Glomerular visceral epithelial cell (primary cell): ENCODE measurements at regions not wholly inside any gene's neighbourhood (a gene's known extent, or its start where the extent isn't known, plus 50 kb on each side); places are given as distances from the start of the nearest gene placed in this dataset.

Source experiments
- DNase-seq: peaks from one replicate; pipeline ENCODE4 v3.0.0-alpha.2; 2016; ENCODE audit errors: extremely low spot score

GRCh38 chr9:107163370-107163769, 119.7 kb upstream of the RAD23B start:
- DNase-seq = no peak

DNA sequence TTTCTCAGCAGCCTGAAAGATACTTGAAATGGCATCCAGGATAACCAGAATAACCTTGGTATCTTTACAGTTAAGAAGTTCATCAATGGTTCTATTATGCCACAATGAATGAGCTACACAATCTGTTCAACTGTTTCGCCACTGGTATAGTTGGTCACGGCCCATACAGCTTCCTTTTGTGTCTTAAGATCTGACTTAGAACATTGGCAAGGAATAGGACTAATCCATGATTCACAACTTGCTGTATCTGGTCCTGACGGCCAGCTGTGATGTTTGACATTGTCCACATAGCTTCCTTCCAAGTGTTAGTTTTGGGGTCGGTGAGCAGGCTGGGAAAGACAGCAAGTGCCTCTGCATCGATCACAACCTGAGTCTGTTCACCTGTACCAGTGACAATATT, 113.3 kb upstream of the RAD23B start:
- DNase-seq = no peak

DNA sequence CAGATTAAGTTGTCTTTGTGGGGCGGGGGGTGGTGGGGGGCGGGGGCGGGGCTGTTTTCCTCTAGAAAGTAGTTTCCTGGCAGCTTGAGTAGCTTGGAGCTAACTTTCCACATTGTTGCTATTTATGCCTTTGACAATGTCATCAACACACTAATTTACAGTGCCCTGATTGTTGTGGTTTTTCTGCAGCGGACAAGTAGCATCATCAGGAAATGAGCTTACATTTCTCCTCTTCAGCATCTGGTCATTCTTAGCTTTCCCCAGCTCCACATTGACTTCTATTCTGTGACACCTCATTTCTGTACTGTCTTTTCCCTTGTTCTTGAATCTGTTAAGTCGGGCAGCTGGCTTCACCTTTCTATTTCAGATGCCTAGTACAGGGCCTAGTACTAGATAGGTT, 112.3 kb upstream of the RAD23B start:
- DNase-seq = no peak

DNA sequence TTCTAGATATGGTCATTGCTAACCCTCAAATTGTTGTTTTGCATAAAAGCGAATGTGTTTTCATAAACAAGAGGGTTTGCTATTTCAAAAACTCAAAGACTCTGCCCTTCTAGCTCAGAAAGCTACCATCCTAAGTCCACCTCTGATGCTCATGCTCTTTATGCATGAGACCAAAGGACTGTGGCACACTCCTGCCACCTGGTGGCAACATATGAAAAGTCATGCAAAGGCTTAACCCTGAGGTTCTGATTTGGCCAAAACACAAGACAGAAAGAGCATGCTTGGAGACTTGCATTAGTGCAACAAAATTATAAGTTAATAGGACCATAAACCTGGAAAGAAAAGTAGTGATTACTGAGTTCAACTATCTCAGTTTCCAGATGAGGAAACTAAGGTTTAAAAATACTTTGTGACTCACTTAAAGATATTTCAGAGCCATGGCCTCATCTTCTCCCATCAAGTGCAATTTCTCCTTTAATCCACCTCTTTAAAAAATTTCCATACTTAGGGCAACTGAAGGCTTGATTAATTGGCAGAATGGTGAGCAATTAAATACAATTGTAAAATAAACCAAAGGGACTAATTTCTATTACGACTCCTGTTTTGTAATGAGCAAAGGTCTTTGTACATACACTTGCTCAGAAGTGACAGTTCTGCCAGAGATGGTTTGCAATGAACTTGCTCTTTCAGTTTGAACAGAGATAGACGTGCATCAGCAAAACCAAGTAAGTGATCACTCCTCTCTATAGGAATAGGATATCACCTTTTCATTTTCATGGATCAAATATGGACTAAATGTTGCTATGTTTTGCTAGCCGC, 110.7 kb upstream of the RAD23B start:
- peak; percentile 79 for DNase-seq

DNA sequence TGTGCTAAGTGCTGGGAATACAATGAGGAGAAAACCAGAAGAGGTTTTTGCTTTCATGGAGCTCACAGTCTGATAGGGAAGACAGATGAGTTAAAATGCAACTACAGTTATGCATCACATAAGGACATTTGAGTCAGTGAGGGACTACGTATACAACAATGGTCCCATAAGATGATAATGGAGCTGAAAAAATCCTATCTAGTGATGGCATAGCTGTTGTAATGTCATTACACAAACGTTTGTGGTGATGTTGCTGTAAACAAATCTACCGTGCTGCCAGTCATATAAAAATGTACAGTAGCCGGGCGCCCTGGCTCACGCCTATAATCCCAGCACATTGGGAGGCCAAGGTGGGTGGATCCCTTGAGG, 110.1 kb upstream of the RAD23B start:
- no peak for DNase-seq

DNA sequence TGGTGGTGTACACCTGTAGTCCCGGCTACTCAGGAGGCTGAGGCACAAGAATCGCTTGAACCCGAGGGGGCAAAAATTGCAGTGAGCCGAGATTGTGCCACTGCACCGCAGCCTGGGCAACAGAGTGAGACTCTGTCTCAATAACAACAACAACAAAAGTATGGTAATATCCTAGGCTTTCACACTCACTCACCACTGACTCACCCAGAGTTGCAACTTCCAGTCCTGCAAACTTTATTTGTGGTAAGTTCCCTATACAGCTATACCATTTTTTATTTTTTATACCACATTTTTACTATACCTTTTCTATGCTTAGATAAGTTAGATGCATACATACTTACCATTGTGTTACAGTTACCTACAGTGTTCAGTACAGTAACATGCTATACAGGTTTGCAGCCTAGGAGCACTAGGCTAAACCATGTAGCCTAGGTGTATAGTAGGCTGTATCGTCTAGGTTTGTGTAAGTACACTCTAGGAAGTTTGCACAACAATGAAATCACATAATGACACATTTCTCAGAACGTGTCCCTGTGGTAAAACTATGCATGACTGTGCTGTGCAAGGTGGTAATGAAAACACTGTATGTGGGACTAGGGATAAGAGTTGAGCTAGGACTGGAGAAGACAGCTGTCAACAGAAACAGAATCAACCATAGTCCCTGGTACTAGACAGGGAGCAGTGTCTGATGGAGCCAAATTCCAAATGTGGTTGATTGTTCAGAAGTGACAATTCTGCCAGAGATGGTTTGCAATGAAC, 109.5 kb upstream of the RAD23B start:
- no peak for DNase-seq

DNA sequence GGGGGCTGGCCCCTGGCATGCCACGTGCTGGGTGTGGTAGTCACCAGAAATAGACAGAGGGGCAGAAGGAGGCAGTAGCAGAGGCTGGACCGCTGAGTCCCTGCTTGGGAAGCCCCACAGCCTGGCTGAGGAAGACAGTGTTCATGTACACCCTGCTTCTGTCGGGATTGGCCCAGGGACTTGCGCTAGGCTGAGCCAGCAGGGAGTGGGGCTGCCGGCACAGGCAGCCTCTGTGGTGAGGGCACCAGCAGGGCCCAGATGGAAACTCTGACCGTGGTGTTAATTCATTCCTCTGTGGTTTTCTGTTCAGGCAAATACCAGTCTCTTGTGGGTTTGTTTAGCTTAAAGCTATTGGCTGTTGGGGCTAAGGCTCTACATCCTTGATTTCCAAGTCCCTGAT, 108.6 kb upstream of the RAD23B start:
- peak; percentile 23 for DNase-seq

DNA sequence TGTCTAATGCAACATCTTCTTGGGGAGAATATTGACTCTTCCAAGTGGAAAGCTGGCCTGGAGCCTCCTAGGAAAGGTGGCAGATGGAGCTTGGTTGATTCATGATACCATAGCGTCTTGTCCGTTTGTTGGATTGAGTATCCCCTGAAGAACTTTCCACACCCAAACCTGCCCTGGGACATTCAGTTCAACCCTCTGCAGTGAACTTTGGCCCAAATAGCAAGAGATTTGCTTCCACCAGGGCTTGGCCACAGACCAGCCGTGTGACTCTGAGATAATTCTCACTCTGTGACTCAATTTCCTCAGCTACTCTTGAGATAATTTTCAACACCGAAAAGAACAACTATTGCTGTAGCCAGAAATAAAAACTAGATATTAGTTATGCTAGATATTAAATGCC, 108.0 kb upstream of the RAD23B start:
- no peak for DNase-seq

GRCh38 chr9:107175816-107176435, 107.2 kb upstream of the RAD23B start:
- no peak for DNase-seq

DNA sequence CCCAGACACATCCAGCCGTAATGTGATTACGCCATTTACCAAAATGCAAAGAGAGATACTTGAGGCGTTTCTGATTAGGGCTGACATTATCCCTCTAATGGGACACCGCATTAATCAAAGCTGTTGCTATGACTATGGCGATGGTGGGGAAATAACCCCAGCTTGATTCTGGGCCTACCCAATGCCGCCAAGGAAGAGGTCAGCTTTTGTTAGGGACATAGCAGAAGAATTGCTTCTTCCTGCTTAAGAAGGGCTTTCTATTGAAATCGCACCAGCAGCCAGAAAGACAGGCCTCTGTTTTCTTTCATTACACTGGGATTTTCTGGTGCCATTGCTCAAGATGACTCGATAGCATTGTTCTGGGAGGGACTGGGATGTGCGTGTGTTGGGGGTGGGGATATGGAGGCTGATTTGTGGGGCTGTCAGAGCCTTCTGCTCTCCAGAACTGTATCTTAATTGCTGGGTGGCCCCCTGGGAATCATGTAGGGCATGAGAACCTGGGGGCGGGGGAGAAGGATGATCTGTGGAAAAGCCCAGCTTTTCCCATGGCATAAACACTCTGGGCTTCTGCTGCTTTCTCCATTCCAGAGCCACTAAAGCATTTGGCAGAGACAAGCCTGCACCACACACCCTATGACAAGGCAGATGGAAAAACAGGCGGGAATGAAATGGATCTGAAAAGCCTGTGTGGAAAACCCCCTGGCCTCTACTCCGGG, 106.5 kb upstream of the RAD23B start:
- DNase-seq = no peak

GRCh38 chr9:107177243-107177839, 105.7 kb upstream of the RAD23B start:
- DNase-seq = no peak

DNA sequence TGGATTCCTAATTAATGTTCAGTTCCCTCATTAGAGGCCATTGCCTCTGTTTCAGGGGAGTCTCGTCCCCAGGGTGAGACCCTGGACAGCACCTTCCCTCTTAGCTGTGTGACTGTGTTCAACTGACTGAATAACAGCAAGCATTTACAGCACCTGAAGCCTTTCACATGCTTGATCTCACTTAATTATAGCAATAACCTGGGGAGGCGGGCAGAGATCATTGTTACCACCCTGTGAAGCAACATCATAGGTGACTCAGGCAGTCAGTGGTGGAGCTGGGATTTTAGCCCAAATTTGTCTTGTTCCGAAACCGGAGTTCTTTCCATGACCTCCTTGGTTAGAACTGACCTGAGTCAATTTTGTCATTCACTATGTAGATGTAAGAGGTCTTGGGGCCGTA, 105.2 kb upstream of the RAD23B start:
- no peak for DNase-seq

DNA sequence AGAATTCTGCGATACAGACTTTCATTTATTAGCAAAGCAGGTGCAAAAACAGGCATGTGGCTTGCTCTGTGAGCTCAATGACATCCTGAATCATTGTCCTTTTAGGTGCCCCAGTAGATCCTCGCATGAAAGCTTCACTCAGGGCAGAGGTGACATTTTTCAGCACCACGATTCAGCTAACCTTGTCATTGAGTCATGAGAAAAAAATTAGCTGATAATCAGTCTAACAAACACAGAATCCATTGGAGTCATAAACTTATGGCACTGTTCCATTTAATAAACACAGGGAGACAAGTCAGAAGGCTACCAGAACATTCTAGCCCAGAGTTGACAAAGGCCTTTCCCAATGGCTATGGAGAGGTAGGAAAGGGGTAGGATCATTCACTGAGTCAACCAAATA, 104.8 kb upstream of the RAD23B start:
- no peak for DNase-seq

GRCh38 chr9:107180206-107180605, 102.9 kb upstream of the RAD23B start:
- no peak for DNase-seq

- no peak for DNase-seq
These were observed 99.9 kb upstream of the RAD23B start for GRCh38 chr9:107183176-107183575.

GRCh38 chr9:107188376-107188775, 94.7 kb upstream of the RAD23B start:
- no peak for DNase-seq

DNA sequence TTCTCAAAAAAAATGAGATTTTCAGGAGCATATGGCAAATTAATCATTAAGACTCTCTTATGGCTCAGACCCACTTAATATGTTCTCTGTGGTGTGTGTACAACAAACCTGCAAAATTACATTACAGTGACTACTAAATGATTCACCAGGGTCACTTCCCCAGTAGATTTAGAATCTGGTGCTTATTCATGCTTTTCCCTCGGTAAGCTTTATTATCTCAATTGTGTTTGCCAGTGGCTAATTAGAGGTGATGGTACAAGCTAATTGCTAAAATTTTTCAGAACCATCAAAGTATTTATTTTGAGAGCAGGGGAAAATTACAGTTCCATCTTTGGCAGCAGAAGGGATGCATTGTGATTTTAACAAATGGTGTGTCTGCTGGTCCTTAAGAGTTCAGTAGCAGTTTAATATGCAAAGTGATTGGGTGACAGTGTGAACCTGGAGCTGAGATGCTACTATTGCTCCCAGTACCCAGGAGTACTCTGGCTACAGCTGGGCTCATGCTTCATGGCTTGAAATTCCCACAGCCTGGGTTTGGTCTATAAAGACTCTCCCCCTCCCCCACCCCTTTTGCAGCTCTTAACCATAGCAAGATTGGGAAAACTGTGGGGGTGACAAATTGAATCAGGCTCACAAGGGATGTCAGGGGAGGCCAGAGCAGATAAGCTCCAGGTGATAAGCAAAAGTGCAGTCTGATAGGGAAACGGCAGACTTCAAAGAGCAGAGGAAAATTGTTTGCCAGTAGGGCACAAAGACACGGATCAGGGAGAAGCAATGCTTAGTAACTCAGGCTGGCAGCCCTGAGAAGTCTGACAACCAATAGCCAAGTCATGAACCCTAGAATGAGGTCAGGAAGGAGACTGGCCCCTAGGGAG, 92.8 kb upstream of the RAD23B start:
- peak; percentile 47 for DNase-seq

GRCh38 chr9:107190936-107191290, 92.2 kb upstream of the RAD23B start:
- DNase-seq = no peak

DNA sequence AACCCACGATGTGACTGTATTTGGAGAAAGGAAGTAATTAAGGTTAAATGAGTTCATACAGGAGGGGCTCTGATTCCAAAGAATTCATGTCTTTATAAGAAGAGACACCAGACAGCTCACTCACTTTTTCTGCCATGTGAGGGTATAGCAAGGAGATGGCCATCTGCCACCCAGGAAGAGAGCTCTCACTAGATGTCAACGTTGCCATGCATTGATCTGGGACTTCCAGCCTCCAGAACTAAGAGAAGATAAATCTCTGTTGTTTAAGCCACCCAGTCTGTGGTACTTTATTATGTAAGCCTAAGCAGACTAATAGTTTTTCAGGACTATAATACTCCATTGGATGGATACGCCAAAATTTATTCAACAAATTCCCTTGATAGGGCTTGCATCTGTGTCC, 89.8 kb upstream of the RAD23B start:
- no peak for DNase-seq

DNA sequence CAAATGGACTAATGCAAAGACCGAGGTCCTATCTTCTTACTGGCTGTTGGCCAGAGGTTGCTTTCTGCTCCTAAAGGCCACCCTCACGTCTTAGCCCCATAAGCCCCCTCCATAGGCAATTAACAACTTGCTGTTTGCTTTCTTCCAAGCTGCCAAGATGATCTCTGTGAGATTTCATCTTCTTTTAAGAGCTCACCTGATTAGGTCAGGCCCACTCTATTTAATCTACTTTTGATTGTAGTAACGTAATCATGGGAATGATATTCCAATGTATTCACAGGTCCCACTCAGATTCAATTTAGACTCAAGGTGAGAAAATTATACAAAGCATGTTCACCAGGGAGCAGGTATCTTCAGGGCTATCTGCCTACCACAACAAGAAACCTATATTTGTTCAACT, 84.4 kb upstream of the RAD23B start:
- DNase-seq = no peak

DNA sequence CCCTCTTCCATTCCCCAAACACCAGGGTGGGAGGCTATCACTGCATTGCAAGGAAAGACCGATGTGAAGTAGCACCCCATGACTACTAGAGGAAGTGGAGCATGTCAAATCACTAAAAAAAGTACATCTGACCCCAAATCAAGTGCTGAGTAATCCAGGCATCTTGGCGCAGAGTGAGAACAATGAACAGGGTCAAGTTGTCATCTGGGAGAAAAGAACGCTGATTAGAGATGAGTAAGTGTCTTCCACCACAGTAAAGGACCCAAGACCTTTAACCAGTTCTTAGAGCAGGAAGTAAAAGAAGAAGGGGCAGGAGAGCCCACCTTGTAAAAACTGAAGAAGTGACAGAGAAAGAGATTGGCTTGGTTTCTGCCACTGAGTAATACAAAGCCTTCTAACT, 75.0 kb upstream of the RAD23B start:
- DNase-seq = no peak
